IPS DF 6.9 (cell line): ENCODE measurements at regions not wholly inside any gene's neighbourhood (a gene's known extent, or its start where the extent isn't known, plus 50 kb on each side); places are given as distances from the start of the nearest gene placed in this dataset.
A peak's percentile ranks its signal among the peaks of the same experiment; 100 is the strongest.

Experiments used
- DNase-seq: peaks from one replicate; pipeline ENCODE4 v3.0.0-alpha.2; 2013; ENCODE audit warnings: low read depth, low spot score
- H3K27ac ChIP-seq: one replicate; pipeline ENCODE4 v1.5.1; 2013; ENCODE audit warnings: low read length, control low read depth
- H3K27me3 ChIP-seq: 2 replicates; pipeline ENCODE4 v1.6.1; 2013; ENCODE audit warnings: mild to moderate bottlenecking, low read length; ENCODE audit not compliant: control insufficient read depth, insufficient read depth
- H3K36me3 ChIP-seq: 2 replicates; pipeline ENCODE4 v1.6.1; 2013; ENCODE audit warnings: low read length; ENCODE audit not compliant: control insufficient read depth, insufficient read depth
- H3K4me1 ChIP-seq: 2 replicates; pipeline ENCODE4 v1.6.1; 2013; ENCODE audit warnings: low read length; ENCODE audit not compliant: control insufficient read depth, insufficient read depth
- H3K4me3 ChIP-seq: 2 replicates; pipeline ENCODE4 v1.5.1; 2013; ENCODE audit warnings: mild to moderate bottlenecking, low read length
- H3K9me3 ChIP-seq: 2 replicates; pipeline ENCODE4 v1.6.1; 2013; ENCODE audit warnings: low read length, inconsistent platforms; ENCODE audit not compliant: control insufficient read depth, insufficient read depth
- WGBS: extraction: QIAGEN DNeasy Blood & Tissue Kit; methylation state at CpG from one replicate; pipeline ENCODE4 v1.1.7; 2013; ENCODE audit warnings: mixed read lengths, missing lambda C conversion rate; ENCODE audit not compliant: insufficient read length, insufficient coverage; 5-methylcytosine and 5-hydroxymethylcytosine counted together

GRCh38 chr9:119453490-119453911 lies 84.3 kb upstream of the BRINP1 start:
- Histone ChIP-seq H3K9me3 (no peaks in the 10 kb centered on the region), H3K27ac (no peak overlapping the region), H3K27me3 (no peaks in the 10 kb centered on the region), H3K4me3 (no peak overlapping the region), H3K4me1 (no peaks in the 10 kb centered on the region), H3K36me3 (no peaks in the 10 kb centered on the region)
- WGBS, result no CpG with 5 or more reads among the region's 3 CpGs
- no peak for DNase-seq

GRCh38 chr9:119451426-119451825 lies 82.2 kb upstream of the BRINP1 start:
- Histone ChIP-seq H3K27ac (no peak overlapping the region), H3K4me3 (no peak overlapping the region), H3K4me1 (no peaks in the 10 kb centered on the region), H3K36me3 (no peaks in the 10 kb centered on the region), H3K27me3 (no peaks in the 10 kb centered on the region), H3K9me3 (no peaks in the 10 kb centered on the region)
- no peak for DNase-seq

DNA sequence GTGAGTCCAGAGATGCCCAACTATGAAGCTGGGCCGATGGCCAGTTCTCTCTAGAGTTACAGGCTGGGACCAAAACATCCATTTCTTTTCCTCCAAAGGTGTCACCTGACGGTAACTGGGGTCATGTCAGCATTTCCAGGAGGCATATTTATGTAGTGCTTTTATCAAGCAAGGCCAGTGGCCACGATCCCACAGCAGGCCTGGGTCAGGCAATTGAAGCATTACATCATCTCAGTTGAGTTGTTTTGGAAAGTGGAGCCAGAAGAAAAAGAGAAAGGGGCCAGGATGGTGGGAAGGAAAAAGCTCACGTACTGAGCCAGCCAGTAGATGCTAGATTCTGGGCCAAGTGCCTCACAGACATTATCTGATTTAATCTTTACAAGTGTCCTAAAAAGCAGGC lies 73.9 kb upstream of the BRINP1 start:
- DNase-seq, result no peak
- no peak overlapping the region for H3K4me3 ChIP-seq
- H3K9me3 ChIP-seq, result no peaks in the 10 kb centered on the region
- no peak overlapping the region for H3K27ac ChIP-seq
- H3K27me3 ChIP-seq, result no peaks in the 10 kb centered on the region
- H3K4me1 ChIP-seq, result 0 out of 2 replicates have a peak, but pooled peaks cover 1% of the 10 kb centered on the region
- WGBS, result no CpG with 5 or more reads among the region's 4 CpGs
- no peaks in the 10 kb centered on the region for H3K36me3 ChIP-seq

GRCh38 chr9:119441832-119442231 lies 72.6 kb upstream of the BRINP1 start:
- WGBS, result no CpG with 5 or more reads among the region's 1 CpG
- Histone ChIP-seq H3K36me3 (no peaks in the 10 kb centered on the region), H3K27me3 (no peaks in the 10 kb centered on the region), H3K4me3 (no peak overlapping the region), H3K4me1 (0 out of 2 replicates have a peak, but pooled peaks cover 1% of the 10 kb centered on the region), H3K9me3 (no peaks in the 10 kb centered on the region), H3K27ac (no peak overlapping the region)
- no peak for DNase-seq

GRCh38 chr9:119441338-119441737 lies 72.1 kb upstream of the BRINP1 start:
- H3K36me3 ChIP-seq, result no peaks in the 10 kb centered on the region
- no CpG with 5 or more reads among the region's 2 CpGs for WGBS
- no peak overlapping the region for H3K27ac ChIP-seq

DNA sequence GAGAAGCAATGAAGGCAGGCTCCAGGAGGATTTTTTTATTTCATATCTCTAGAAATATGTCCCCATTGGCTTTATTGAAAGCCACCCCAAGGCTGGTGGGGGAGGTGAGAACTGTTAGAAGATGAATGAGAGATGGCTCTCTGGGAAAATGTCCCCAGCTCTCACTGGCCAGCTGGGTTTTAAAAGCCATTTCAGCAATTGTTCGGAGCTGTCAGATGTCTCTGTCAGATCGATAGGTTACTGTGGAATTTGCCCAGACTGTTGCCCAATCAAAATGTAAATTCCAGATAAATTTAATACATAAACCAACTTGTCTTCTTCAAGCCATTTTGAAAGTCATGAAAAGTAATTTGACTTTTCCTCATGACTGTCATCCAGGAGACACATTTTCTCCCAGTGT lies 67.0 kb upstream of the BRINP1 start:
- H3K4me1 ChIP-seq, result no peaks in the 10 kb centered on the region
- no peak for DNase-seq
- H3K9me3 ChIP-seq, result no peaks in the 10 kb centered on the region
- H3K27ac ChIP-seq, result no peak overlapping the region
- H3K27me3 ChIP-seq, result no peaks in the 10 kb centered on the region
- no peak overlapping the region for H3K4me3 ChIP-seq
- H3K36me3 ChIP-seq, result no peaks in the 10 kb centered on the region
- no CpG with 5 or more reads among the region's 2 CpGs for WGBS

More at GRCh38 chr9:119441338-119441737, 72.1 kb upstream of the BRINP1 start:
- DNase-seq, result peak; percentile 13
- Histone ChIP-seq H3K9me3 (no peaks in the 10 kb centered on the region), H3K4me3 (no peak overlapping the region), H3K4me1 (0 out of 2 replicates have a peak, but pooled peaks cover 1% of the 10 kb centered on the region), H3K27me3 (no peaks in the 10 kb centered on the region)

GRCh38 chr9:119435076-119435475 lies 65.8 kb upstream of the BRINP1 start:
- no CpG with 5 or more reads among the region's 1 CpG for WGBS
- DNase-seq, result no peak
- Histone ChIP-seq H3K4me1 (no peaks in the 10 kb centered on the region), H3K36me3 (no peaks in the 10 kb centered on the region), H3K27ac (no peak overlapping the region), H3K4me3 (no peak overlapping the region), H3K9me3 (no peaks in the 10 kb centered on the region), H3K27me3 (no peaks in the 10 kb centered on the region)

- WGBS, result no CpG with 5 or more reads among the region's 2 CpGs
These were observed 63.2 kb upstream of the BRINP1 start for GRCh38 chr9:119432428-119432827.

GRCh38 chr9:119429302-119429701 lies 60.1 kb upstream of the BRINP1 start:
- Histone ChIP-seq H3K9me3 (no peaks in the 10 kb centered on the region), H3K4me3 (no peak overlapping the region), H3K27me3 (no peaks in the 10 kb centered on the region), H3K36me3 (no peaks in the 10 kb centered on the region), H3K4me1 (no peaks in the 10 kb centered on the region), H3K27ac (no peak overlapping the region)
- no CpG with 5 or more reads among the region's 4 CpGs for WGBS
- DNase-seq, result no peak

More at GRCh38 chr9:119432428-119432827, 63.2 kb upstream of the BRINP1 start:
- Histone ChIP-seq H3K27ac (no peak overlapping the region), H3K27me3 (no peaks in the 10 kb centered on the region), H3K4me1 (no peaks in the 10 kb centered on the region), H3K36me3 (no peaks in the 10 kb centered on the region), H3K9me3 (no peaks in the 10 kb centered on the region), H3K4me3 (no peak overlapping the region)
- DNase-seq, result no peak

DNA sequence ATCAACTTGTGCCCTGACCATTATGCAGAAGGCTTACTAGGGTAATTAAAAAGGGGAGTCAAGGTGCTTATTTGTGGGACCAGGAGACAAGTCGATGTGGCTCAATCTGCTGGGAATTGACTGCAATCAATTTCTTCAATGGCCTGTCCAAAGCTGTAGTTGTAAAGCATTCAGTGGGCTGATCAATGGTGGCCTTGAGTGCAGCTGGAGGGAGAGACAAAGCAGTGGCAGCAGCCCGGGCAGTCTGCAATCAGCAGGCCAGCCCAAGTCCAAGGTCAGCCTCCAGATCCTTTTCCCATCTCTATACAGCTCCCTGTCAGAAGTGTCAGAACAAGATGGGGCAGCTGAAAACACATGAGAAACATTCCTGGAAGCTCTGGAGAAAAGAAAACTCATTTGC lies 51.0 kb upstream of the BRINP1 start:
- H3K4me3 ChIP-seq, result no peak overlapping the region
- no peak overlapping the region for H3K27ac ChIP-seq
- H3K4me1 ChIP-seq, result no peaks in the 10 kb centered on the region
- H3K9me3 ChIP-seq, result no peaks in the 10 kb centered on the region
- no peaks in the 10 kb centered on the region for H3K27me3 ChIP-seq
- DNase-seq, result no peak
- no peaks in the 10 kb centered on the region for H3K36me3 ChIP-seq
- no CpG with 5 or more reads among the region's 2 CpGs for WGBS
